ENCODE measurements at regions not wholly inside any gene's neighbourhood (a gene's known extent, or its start where the extent isn't known, plus 50 kb on each side); places are given as distances from the start of the nearest gene placed in this dataset.

- DNase-seq, result no peak
These were observed 52.5 kb upstream of the TTC29 start for GRCh38 chr4:146998157-146998556.

GRCh38 chr4:147003956-147004809 is 58.5 kb upstream of the TTC29 start:
- DNase-seq, result no peak

- no peak for DNase-seq
These were observed 60.6 kb upstream of the TTC29 start for GRCh38 chr4:147006229-147006628.

- no peak for DNase-seq
These were observed 64.2 kb upstream of the TTC29 start for GRCh38 chr4:147009875-147010274.

GRCh38 chr4:147011411-147011810 is 65.7 kb upstream of the TTC29 start:
- no peak for DNase-seq

GRCh38 chr4:147012059-147012707 is 66.5 kb upstream of the TTC29 start:
- no peak for DNase-seq

GRCh38 chr4:147014946-147015345 is 69.3 kb upstream of the TTC29 start:
- DNase-seq, result no peak

- DNase-seq, result no peak
These were observed 69.8 kb upstream of the TTC29 start for GRCh38 chr4:147015491-147015890.

- DNase-seq, result no peak
These were observed 71.4 kb upstream of the TTC29 start for GRCh38 chr4:147017081-147017480.

GRCh38 chr4:147019091-147019490 is 73.4 kb upstream of the TTC29 start:
- DNase-seq, result peak; percentile 61

- no peak for DNase-seq
These were observed 74.8 kb upstream of the TTC29 start for GRCh38 chr4:147020456-147020855.

- no peak for DNase-seq
These were observed 79.4 kb upstream of the TTC29 start for GRCh38 chr4:147025042-147025441.

- no peak for DNase-seq
These were observed 83.6 kb upstream of the TTC29 start for GRCh38 chr4:147029296-147029695.

GRCh38 chr4:147034372-147034771 is 88.7 kb upstream of the TTC29 start:
- no peak for DNase-seq

- DNase-seq, result no peak
These were observed 91.4 kb upstream of the TTC29 start for GRCh38 chr4:147037069-147037468.

- DNase-seq, result no peak
These were observed 94.4 kb upstream of the TTC29 start for GRCh38 chr4:147039976-147040575.

- DNase-seq, result no peak
These were observed 95.2 kb upstream of the TTC29 start for GRCh38 chr4:147040874-147041273.

GRCh38 chr4:147041376-147041775 is 95.7 kb upstream of the TTC29 start:
- DNase-seq, result no peak

- no peak for DNase-seq
These were observed 96.4 kb upstream of the TTC29 start for GRCh38 chr4:147042046-147042445.

GRCh38 chr4:147044241-147044640 is 98.6 kb upstream of the TTC29 start:
- DNase-seq, result no peak

GRCh38 chr4:147049946-147050345 is 104.3 kb upstream of the TTC29 start:
- DNase-seq, result no peak

- DNase-seq, result no peak
These were observed 104.7 kb upstream of the TTC29 start for GRCh38 chr4:147050356-147050765.

GRCh38 chr4:147052361-147052760 is 106.7 kb upstream of the TTC29 start:
- DNase-seq, result no peak

- no peak for DNase-seq
These were observed 108.7 kb upstream of the TTC29 start for GRCh38 chr4:147054228-147054872.

Measured in stimulated activated CD4-positive, alpha-beta T cell treated with anti-CD3 and anti-CD28 coated beads, Interleukin-15, amount 100 ng/mL, for 24 hours (primary cell).